Body of pancreas (tissue), 4 donors: ENCODE measurements at regions not wholly inside any gene's neighbourhood (a gene's known extent, or its start where the extent isn't known, plus 50 kb on each side); places are given as distances from the start of the nearest gene placed in this dataset.

Source experiments
- POLR2A ChIP-seq, 3 donors: fragments of 450-650 bp; IDR thresholded peaks; one replicate each; pipeline ENCODE4 v1.6.1; 2016; ENCODE audit warnings: antibody characterized with exemption in 3 of 3, mild to moderate bottlenecking in 2 of 3
- TF ChIP-seq, protein P1 (sequence below), 7 experiments: fragments of 450-650 bp in 4 of 7; fragments of 200-600 bp in 3 of 7; sonication (generic) in 3 of 7; IDR thresholded peaks; one replicate each; pipeline ENCODE4 v1.5.1; 2016 to 2019; ENCODE audit warnings: antibody characterized with exemption in 7 of 7

DNA sequence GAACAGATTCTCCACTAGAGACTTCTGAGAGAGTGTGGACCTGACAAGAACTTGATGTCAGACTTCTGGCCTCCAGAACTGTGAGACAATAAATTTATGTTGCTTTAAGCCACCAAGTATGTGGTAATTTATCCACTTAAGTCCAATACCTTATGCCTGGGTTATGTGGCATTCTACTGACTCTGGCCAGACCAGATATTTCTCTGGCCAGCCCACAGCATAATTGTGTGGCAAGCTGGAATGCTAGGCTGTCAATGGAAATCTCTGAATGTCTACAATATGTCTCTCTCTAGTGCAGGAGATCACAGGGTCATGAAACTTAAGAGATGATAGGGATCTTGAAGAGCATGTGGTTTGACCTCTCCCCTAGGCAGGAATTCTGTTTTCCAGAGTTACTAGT lies 251.0 kb downstream of the ZNF674 start:
- no peak for TF ChIP-seq POLR2A (IDR thresholded peaks at IDR 0.05)
- TF ChIP-seq, protein P1, sequence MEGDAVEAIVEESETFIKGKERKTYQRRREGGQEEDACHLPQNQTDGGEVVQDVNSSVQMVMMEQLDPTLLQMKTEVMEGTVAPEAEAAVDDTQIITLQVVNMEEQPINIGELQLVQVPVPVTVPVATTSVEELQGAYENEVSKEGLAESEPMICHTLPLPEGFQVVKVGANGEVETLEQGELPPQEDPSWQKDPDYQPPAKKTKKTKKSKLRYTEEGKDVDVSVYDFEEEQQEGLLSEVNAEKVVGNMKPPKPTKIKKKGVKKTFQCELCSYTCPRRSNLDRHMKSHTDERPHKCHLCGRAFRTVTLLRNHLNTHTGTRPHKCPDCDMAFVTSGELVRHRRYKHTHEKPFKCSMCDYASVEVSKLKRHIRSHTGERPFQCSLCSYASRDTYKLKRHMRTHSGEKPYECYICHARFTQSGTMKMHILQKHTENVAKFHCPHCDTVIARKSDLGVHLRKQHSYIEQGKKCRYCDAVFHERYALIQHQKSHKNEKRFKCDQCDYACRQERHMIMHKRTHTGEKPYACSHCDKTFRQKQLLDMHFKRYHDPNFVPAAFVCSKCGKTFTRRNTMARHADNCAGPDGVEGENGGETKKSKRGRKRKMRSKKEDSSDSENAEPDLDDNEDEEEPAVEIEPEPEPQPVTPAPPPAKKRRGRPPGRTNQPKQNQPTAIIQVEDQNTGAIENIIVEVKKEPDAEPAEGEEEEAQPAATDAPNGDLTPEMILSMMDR (IDR thresholded peaks at IDR 0.05): no peak
